Spleen (tissue), 7 donors: ENCODE measurements at regions not wholly inside any gene's neighbourhood (a gene's known extent, or its start where the extent isn't known, plus 50 kb on each side); places are given as distances from the start of the nearest gene placed in this dataset.

Source experiments
- POLR2AphosphoS5 ChIP-seq, 3 donors: sonication (generic); formaldehyde crosslinking; IDR thresholded peaks; one replicate each; pipeline ENCODE4 v1.5.1; 2017; ENCODE audit warnings: antibody characterized with exemption in 3 of 3
- TF ChIP-seq, protein P1 (sequence below), 11 experiments: fragments of 200-600 bp in 7 of 11; fragments of 450-650 bp in 4 of 11; sonication (generic) in 4 of 11; IDR thresholded peaks in 8 of 11; conservative IDR thresholded peaks in 3 of 11; 1 replicate in 7 of 11; 2 replicates in 4 of 11; pipeline versions ENCODE4 v1.4.0 to v1.8.0; 2016 to 2021; ENCODE audit warnings: antibody characterized with exemption in 11 of 11, inconsistent platforms in 4 of 11, mild to moderate bottlenecking in 1 of 11
- donor health status: DM: no; HTN: no; CAD: no; lungs with moderate emphysema.
- donor health status: DM: no; HTN: no; CAD: no.
- donor health status: DM: no; HTN: no; CAD: no.

GRCh38 chr13:99686944-99687411, 185.7 kb downstream of the TM9SF2 start:
- TF ChIP-seq, protein P1, sequence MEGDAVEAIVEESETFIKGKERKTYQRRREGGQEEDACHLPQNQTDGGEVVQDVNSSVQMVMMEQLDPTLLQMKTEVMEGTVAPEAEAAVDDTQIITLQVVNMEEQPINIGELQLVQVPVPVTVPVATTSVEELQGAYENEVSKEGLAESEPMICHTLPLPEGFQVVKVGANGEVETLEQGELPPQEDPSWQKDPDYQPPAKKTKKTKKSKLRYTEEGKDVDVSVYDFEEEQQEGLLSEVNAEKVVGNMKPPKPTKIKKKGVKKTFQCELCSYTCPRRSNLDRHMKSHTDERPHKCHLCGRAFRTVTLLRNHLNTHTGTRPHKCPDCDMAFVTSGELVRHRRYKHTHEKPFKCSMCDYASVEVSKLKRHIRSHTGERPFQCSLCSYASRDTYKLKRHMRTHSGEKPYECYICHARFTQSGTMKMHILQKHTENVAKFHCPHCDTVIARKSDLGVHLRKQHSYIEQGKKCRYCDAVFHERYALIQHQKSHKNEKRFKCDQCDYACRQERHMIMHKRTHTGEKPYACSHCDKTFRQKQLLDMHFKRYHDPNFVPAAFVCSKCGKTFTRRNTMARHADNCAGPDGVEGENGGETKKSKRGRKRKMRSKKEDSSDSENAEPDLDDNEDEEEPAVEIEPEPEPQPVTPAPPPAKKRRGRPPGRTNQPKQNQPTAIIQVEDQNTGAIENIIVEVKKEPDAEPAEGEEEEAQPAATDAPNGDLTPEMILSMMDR (IDR thresholded peaks at IDR 0.05 in 8 of 11, conservative IDR thresholded peaks at IDR 0.05 in 3 of 11) = no peak
- no peak for TF ChIP-seq POLR2AphosphoS5 (IDR thresholded peaks at IDR 0.05)
